SK-N-DZ (cell line): ENCODE measurements at regions not wholly inside any gene's neighbourhood (a gene's known extent, or its start where the extent isn't known, plus 50 kb on each side); places are given as distances from the start of the nearest gene placed in this dataset.
"Not testable (repeated sequence)": the region's sequence is repeated elsewhere in the genome, so short reads cannot be mapped to it uniquely, and the experiment has no call there.

Experiments used
- DNase-seq: peaks from one replicate; pipeline ENCODE4 v3.0.0-alpha.2; 2015; ENCODE audit warnings: low spot score

GRCh38 chr11:42301777-42302176, 842.3 kb upstream of the LRRC4C start:
- no peak for DNase-seq

- DNase-seq = no peak
These were observed 852.1 kb upstream of the LRRC4C start for GRCh38 chr11:42311514-42311913.

- no peak for DNase-seq
These were observed 852.5 kb upstream of the LRRC4C start for GRCh38 chr11:42311944-42312343.

GRCh38 chr11:42315267-42315666, 855.8 kb upstream of the LRRC4C start:
- DNase-seq = no peak

GRCh38 chr11:42315846-42316245, 856.4 kb upstream of the LRRC4C start:
- DNase-seq = no peak

- DNase-seq = no peak
These were observed 860.5 kb upstream of the LRRC4C start for GRCh38 chr11:42319921-42320320.

GRCh38 chr11:42329929-42330565, 870.6 kb upstream of the LRRC4C start:
- DNase-seq = no peak

- no peak for DNase-seq
These were observed 878.5 kb upstream of the LRRC4C start for GRCh38 chr11:42337786-42338455.

GRCh38 chr11:42344204-42344792, 884.8 kb upstream of the LRRC4C start:
- no peak for DNase-seq

- DNase-seq = no peak
These were observed 886.5 kb upstream of the LRRC4C start for GRCh38 chr11:42345933-42346332.

- no peak for DNase-seq
These were observed 904.2 kb upstream of the LRRC4C start for GRCh38 chr11:42363701-42364100.

GRCh38 chr11:42390116-42390515, 921.7 kb upstream of the API5 start:
- no peak for DNase-seq

GRCh38 chr11:42397483-42397882, 914.3 kb upstream of the API5 start:
- no peak for DNase-seq

GRCh38 chr11:42407341-42407740, 904.5 kb upstream of the API5 start:
- peak; percentile 65 for DNase-seq

- no peak for DNase-seq
These were observed 901.4 kb upstream of the API5 start for GRCh38 chr11:42410251-42410955.

GRCh38 chr11:42412590-42412989, 899.2 kb upstream of the API5 start:
- no peak for DNase-seq

- DNase-seq = no peak
These were observed 894.1 kb upstream of the API5 start for GRCh38 chr11:42417691-42418090.

GRCh38 chr11:42422090-42422489, 889.7 kb upstream of the API5 start:
- DNase-seq = no peak

GRCh38 chr11:42434911-42435310, 876.9 kb upstream of the API5 start:
- DNase-seq = not testable (repeated sequence)

- DNase-seq = no peak
These were observed 867.4 kb upstream of the API5 start for GRCh38 chr11:42444406-42444805.

GRCh38 chr11:42462558-42463310, 849.1 kb upstream of the API5 start:
- no peak for DNase-seq

GRCh38 chr11:42465623-42466022, 846.2 kb upstream of the API5 start:
- DNase-seq = no peak
